HG03521 (cell line): ENCODE measurements at regions not wholly inside any gene's neighbourhood (a gene's known extent, or its start where the extent isn't known, plus 50 kb on each side); places are given as distances from the start of the nearest gene placed in this dataset.
"Not testable (repeated sequence)": the region's sequence is repeated elsewhere in the genome, so short reads cannot be mapped to it uniquely, and the experiment has no call there.

Experiments
- ATAC-seq: cut with Tn5 transposase; IDR thresholded peaks from one replicate; pipeline ENCODE4 v1.9.1; 2021; ENCODE audit warnings: mild to moderate bottlenecking, moderate library complexity; ENCODE audit not compliant: unreplicated experiment

GRCh38 chrX:137646472-137646871 lies 80.5 kb downstream of the ZIC3 start:
- no peak for ATAC-seq

GRCh38 chrX:137651647-137652046 lies 85.7 kb downstream of the ZIC3 start:
- no peak for ATAC-seq

GRCh38 chrX:137652086-137652485 lies 86.2 kb downstream of the ZIC3 start:
- no peak for ATAC-seq

GRCh38 chrX:137654481-137654880 lies 88.6 kb downstream of the ZIC3 start:
- ATAC-seq: no peak

GRCh38 chrX:137667776-137668175 lies 101.8 kb downstream of the ZIC3 start:
- ATAC-seq: no peak

- no peak for ATAC-seq
These were observed 118.7 kb downstream of the ZIC3 start for GRCh38 chrX:137684591-137684990.

- no peak for ATAC-seq
These were observed 129.5 kb downstream of the ZIC3 start for GRCh38 chrX:137695417-137695816.

GRCh38 chrX:137707348-137707747 lies 141.4 kb downstream of the ZIC3 start:
- no peak for ATAC-seq

- no peak for ATAC-seq
These were observed 176.9 kb downstream of the ZIC3 start for GRCh38 chrX:137742846-137743245.

GRCh38 chrX:137743414-137743813 lies 177.5 kb downstream of the ZIC3 start:
- no peak for ATAC-seq

GRCh38 chrX:137746289-137746688 lies 180.4 kb downstream of the ZIC3 start:
- ATAC-seq: no peak

- ATAC-seq: no peak
These were observed 181.5 kb downstream of the ZIC3 start for GRCh38 chrX:137747244-137748043.

GRCh38 chrX:137748827-137749226 lies 182.9 kb downstream of the ZIC3 start:
- no peak for ATAC-seq

GRCh38 chrX:137749246-137749645 lies 183.3 kb downstream of the ZIC3 start:
- ATAC-seq: no peak

GRCh38 chrX:137771537-137771936 lies 205.6 kb downstream of the ZIC3 start:
- no peak for ATAC-seq

- no peak for ATAC-seq
These were observed 226.3 kb downstream of the ZIC3 start for GRCh38 chrX:137792214-137792613.

- ATAC-seq: not testable (repeated sequence)
These were observed 232.0 kb downstream of the ZIC3 start for GRCh38 chrX:137797926-137798325.

- ATAC-seq: no peak
These were observed 257.3 kb downstream of the ZIC3 start for GRCh38 chrX:137823257-137823656.

- no peak for ATAC-seq
These were observed 281.4 kb downstream of the ZIC3 start for GRCh38 chrX:137847376-137847775.

- ATAC-seq: no peak
These were observed 282.5 kb downstream of the ZIC3 start for GRCh38 chrX:137848266-137848905.

- no peak for ATAC-seq
These were observed 286.6 kb downstream of the ZIC3 start for GRCh38 chrX:137852502-137852901.

GRCh38 chrX:137855490-137855889 lies 289.6 kb downstream of the ZIC3 start:
- no peak for ATAC-seq
